Psoas muscle (tissue), 7 donors: ENCODE measurements at regions not wholly inside any gene's neighbourhood (a gene's known extent, or its start where the extent isn't known, plus 50 kb on each side); places are given as distances from the start of the nearest gene placed in this dataset.

Source experiments
- ATAC-seq, 4 donors: fragments of 200-7000 bp; cut with Tn5 transposase; one replicate each; pipeline ENCODE4 v1.9.1; 2020; ENCODE audit warnings: moderate library complexity in 3 of 4, mild to moderate bottlenecking in 2 of 4
- DNase-seq, 2 donors: peaks; one replicate each; pipeline ENCODE4 v3.0.0-alpha.2; 2020
- H3K27ac ChIP-seq: fragments of 200-600 bp; one replicate; pipeline ENCODE4 v1.8.0; 2022
- H3K27me3 ChIP-seq, 3 donors: fragments of 200-600 bp in 1 of 3; one replicate each; pipeline versions ENCODE4 v1.6.1 to v1.8.0; 2013 to 2022; ENCODE audit warnings: low read length in 2 of 3, mild to moderate bottlenecking in 2 of 3, moderate library complexity in 1 of 3; ENCODE audit not compliant: insufficient read depth in 3 of 3
- H3K36me3 ChIP-seq, 2 donors: fragments of 200-600 bp in 1 of 2; one replicate each; pipeline versions ENCODE4 v1.6.1 to v1.8.0; 2013 to 2022; ENCODE audit warnings: low read depth in 1 of 2, mild to moderate bottlenecking in 1 of 2, moderate library complexity in 1 of 2; ENCODE audit not compliant: insufficient read depth in 1 of 2
- H3K4me1 ChIP-seq: fragments of 200-600 bp; one replicate; pipeline ENCODE4 v1.8.0; 2022
- H3K4me3 ChIP-seq: fragments of 200-600 bp; one replicate; pipeline ENCODE4 v1.8.0; 2022; ENCODE audit warnings: mild to moderate bottlenecking
- H3K9me3 ChIP-seq: fragments of 200-600 bp; one replicate; pipeline ENCODE4 v1.8.0; 2022
- CTCF ChIP-seq: fragments of 200-600 bp; IDR thresholded peaks from one replicate; pipeline ENCODE4 v1.8.0; 2022; ENCODE audit warnings: antibody characterized with exemption
- WGBS, 3 donors: extraction: QIAGEN DNeasy Blood & Tissue Kit; methylation state at CpG; one replicate each; pipeline versions ENCODE4 v1.1.6 to v1.1.7; 2013; 5-methylcytosine and 5-hydroxymethylcytosine counted together
- intact Hi-C, 2 donors: fragments of 100-400 bp; cut with DNase I; formaldehyde crosslinking; loops; one replicate each; pipeline versions ENCODE4 v1.11.0 to v1.14.2; 2022
- donor health status: healthy with polysubstance abuse.
- donor health status: DM: no; HTN: no; CAD: no; lungs with moderate emphysema.
- donor health status: Bipolar disorder and iron deficiency.
- donor health status: healthy.
- donor health status: DM: yes; HTN: yes; CAD: no.
- donor health status: DM: no; HTN: no; CAD: no.
- donor health status: DM: yes; HTN: yes; CAD: no.

GRCh38 chr6:72476646-72477045, 145.2 kb upstream of the KCNQ5 start:
- Histone ChIP-seq H3K9me3 (no peaks in the 10 kb centered on the region), H3K4me1 (no peaks in the 10 kb centered on the region), H3K27ac (no peak overlapping the region), H3K27me3 (no peaks in the 10 kb centered on the region), H3K36me3 (no peaks in the 10 kb centered on the region), H3K4me3 (no peak overlapping the region)
- no peak for ATAC-seq
- TF ChIP-seq CTCF, result no peak
- DNase-seq, result no peak
- WGBS, 3 donors, result 71 to 73% (median 72%) methylated on average over 6 of the region's 6 CpGs
- intact Hi-C loops, result no loop called here

GRCh38 chr6:72495441-72495840, 126.4 kb upstream of the KCNQ5 start:
- no peaks in the 10 kb centered on the region for H3K36me3 ChIP-seq
- intact Hi-C loops, result no loop called here
- no peak for TF ChIP-seq CTCF
- DNase-seq (no peak), ATAC-seq (no peak)
- no peak overlapping the region for H3K4me3 ChIP-seq
- H3K27ac ChIP-seq, result no peak overlapping the region
- peaks cover 0 to 4% (median 0%) of the 10 kb centered on the region in 3 donors for H3K27me3 ChIP-seq
- 77 to 79% (median 78%) methylated on average over 2 of the region's 2 CpGs for WGBS, 3 donors
- no peaks in the 10 kb centered on the region for H3K4me1 ChIP-seq
- H3K9me3 ChIP-seq, result peaks cover 3% of the 10 kb centered on the region

GRCh38 chr6:72497186-72497585, 124.7 kb upstream of the KCNQ5 start:
- Histone ChIP-seq H3K36me3 (no peaks in the 10 kb centered on the region), H3K4me3 (no peak overlapping the region), H3K4me1 (no peaks in the 10 kb centered on the region), H3K9me3 (peaks cover 3% of the 10 kb centered on the region), H3K27me3 (peaks cover 0 to 4% (median 0%) of the 10 kb centered on the region in 3 donors), H3K27ac (no peak overlapping the region)
- ATAC-seq (no peak), DNase-seq (no peak)
- intact Hi-C loops, result no loop called here
- WGBS, 3 donors, result 56 to 63% (median 57%) methylated on average over 3 of the region's 3 CpGs
- TF ChIP-seq CTCF, result no peak

- intact Hi-C loops, result no loop called here
- no peaks in the 10 kb centered on the region for H3K36me3 ChIP-seq
- 85 to 90% (median 85%) methylated on average over 3 of the region's 3 CpGs for WGBS, 3 donors
- H3K27ac ChIP-seq, result no peak overlapping the region
- TF ChIP-seq CTCF, result no peak
- no peaks in the 10 kb centered on the region for H3K4me1 ChIP-seq
- ATAC-seq (no peak), DNase-seq (no peak)
- no peak overlapping the region for H3K4me3 ChIP-seq
- peaks cover 0 to 4% (median 2%) of the 10 kb centered on the region in 3 donors for H3K27me3 ChIP-seq
- no peaks in the 10 kb centered on the region for H3K9me3 ChIP-seq
Observed at GRCh38 chr6:72500669-72501068, 121.2 kb upstream of the KCNQ5 start.

GRCh38 chr6:72504406-72504805, 117.5 kb upstream of the KCNQ5 start:
- intact Hi-C loops, result no loop called here

More at GRCh38 chr6:72504406-72504805, 117.5 kb upstream of the KCNQ5 start:
- no peaks in the 10 kb centered on the region for H3K4me1 ChIP-seq
- H3K36me3 ChIP-seq, result no peaks in the 10 kb centered on the region
- H3K9me3 ChIP-seq, result no peaks in the 10 kb centered on the region
- no peak overlapping the region for H3K27ac ChIP-seq
- peaks cover 0 to 2% (median 0%) of the 10 kb centered on the region in 3 donors for H3K27me3 ChIP-seq
- no peak for TF ChIP-seq CTCF
- DNase-seq (no peak), ATAC-seq (no peak)
- 20 to 22% (median 20%) methylated on average over 2 of the region's 2 CpGs for WGBS, 3 donors
- no peak overlapping the region for H3K4me3 ChIP-seq
